ENCODE measurements at regions not wholly inside any gene's neighbourhood (a gene's known extent, or its start where the extent isn't known, plus 50 kb on each side); places are given as distances from the start of the nearest gene placed in this dataset.

DNA sequence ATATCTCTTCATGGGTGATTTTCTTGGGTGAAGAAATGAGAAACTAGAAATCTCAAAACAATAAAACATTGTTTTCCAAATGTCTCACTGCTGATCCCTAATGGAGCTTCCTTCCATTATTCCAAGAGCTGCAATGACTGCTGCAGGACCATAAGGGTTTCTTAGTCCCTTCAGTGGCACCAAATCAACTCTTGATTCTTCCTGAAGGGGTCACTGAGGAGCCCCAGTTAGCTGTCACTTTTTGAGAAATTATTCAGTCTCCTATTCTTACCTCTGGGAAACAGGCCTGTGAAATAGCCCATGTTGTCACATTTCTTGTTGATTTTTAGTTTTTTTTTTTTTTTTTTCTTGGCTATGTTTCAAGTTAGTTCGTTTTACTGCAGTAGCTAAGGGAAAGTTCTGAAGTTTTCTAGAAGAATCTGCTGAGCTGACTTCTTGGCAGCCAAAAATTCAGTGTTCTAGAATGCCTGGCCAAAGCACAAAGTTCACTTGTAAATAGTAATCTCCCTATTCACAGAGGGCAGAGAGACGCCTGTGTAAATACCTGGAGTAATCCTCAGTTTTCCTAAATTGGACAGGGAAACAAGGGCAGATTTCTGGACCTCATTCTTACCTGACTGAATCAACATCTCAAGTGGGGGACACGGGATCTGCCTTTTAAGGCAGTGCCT, 480.0 kb downstream of the RIT2 start:
- no peak overlapping the region for H3K4me3 ChIP-seq (ENCODE audit: low read depth, low read length, poor library complexity, severe bottlenecking)
- POLR2A ChIA-PET, result interaction anchor here (0.5 to 0.6 kb wide), 2 partner anchors 17 to 37 kb away, joined by 3 to 4 read pairs; no protein-coding TSS in a partner anchor

DNA sequence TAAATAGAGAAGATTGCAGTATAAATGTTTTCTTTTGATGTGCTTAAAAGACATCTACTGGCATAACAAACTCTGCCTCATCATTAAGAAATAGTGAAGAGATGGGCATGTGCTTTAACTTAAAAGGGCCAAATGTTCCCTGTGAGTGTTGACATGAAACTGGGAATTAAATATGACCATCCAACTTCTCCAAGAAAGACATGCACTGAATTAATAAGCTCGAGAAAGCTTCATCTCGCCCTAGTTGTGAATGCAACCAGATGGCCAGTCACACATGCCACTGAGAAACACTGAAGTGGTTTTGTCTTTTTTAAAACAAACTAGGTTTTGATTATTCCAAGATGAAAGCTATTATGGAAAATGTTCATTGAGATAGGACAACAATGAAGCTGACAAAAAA, 479.2 kb downstream of the RIT2 start:
- H3K4me2 ChIP-seq (ENCODE audit: low read length), result no peak overlapping the region
- no peaks in the 10 kb centered on the region for H3K4me1 ChIP-seq (ENCODE audit: insufficient read depth, low read length, poor library complexity, severe bottlenecking)
- no peaks in the 10 kb centered on the region for H3K36me3 ChIP-seq (ENCODE audit: insufficient read depth, low read length)
- no peaks in the 10 kb centered on the region for H3K9me2 ChIP-seq (ENCODE audit: insufficient read depth, low read length)
- ChIA-PET POLR2A (no interaction called here), CTCF (ENCODE audit: unreplicated experiment) (no interaction called here)
- no peak overlapping the region for H3K27ac ChIP-seq (ENCODE audit: low read depth, low read length, poor library complexity, severe bottlenecking)
- BruUV-seq (replicated peaks), result no TSS peak
- H3K4me3 ChIP-seq (ENCODE audit: low read depth, low read length, poor library complexity, severe bottlenecking), result no peak overlapping the region
- no peak for DNase-seq (ENCODE audit: low spot score)
- no peaks in the 10 kb centered on the region for H3K79me2 ChIP-seq (ENCODE audit: insufficient read depth, low read depth, low read length)
- H2AFZ ChIP-seq (ENCODE audit: low read length), result no peak overlapping the region
- no peaks in the 10 kb centered on the region for H3K9me3 ChIP-seq (ENCODE audit: low read length)
- no peak for TF ChIP-seq EZH2phosphoT487 (IDR thresholded peaks at IDR 0.05; ENCODE audit: borderline replicate concordance, low read depth, low read length)
- TF ChIP-seq, protein P1, sequence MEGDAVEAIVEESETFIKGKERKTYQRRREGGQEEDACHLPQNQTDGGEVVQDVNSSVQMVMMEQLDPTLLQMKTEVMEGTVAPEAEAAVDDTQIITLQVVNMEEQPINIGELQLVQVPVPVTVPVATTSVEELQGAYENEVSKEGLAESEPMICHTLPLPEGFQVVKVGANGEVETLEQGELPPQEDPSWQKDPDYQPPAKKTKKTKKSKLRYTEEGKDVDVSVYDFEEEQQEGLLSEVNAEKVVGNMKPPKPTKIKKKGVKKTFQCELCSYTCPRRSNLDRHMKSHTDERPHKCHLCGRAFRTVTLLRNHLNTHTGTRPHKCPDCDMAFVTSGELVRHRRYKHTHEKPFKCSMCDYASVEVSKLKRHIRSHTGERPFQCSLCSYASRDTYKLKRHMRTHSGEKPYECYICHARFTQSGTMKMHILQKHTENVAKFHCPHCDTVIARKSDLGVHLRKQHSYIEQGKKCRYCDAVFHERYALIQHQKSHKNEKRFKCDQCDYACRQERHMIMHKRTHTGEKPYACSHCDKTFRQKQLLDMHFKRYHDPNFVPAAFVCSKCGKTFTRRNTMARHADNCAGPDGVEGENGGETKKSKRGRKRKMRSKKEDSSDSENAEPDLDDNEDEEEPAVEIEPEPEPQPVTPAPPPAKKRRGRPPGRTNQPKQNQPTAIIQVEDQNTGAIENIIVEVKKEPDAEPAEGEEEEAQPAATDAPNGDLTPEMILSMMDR (conservative IDR thresholded peaks at IDR 0.05; ENCODE audit: low read length), result no peak
- intact Hi-C loops (cut with micrococcal nuclease; ENCODE audit: unreplicated experiment), result no loop called here
- no peaks in the 10 kb centered on the region for H4K20me1 ChIP-seq (ENCODE audit: insufficient read depth, low read length)

More for the DNA sequence above, 480.0 kb downstream of the RIT2 start:
- DNase-seq (ENCODE audit: low spot score), result no peak
- H3K79me2 ChIP-seq (ENCODE audit: insufficient read depth, low read depth, low read length), result no peaks in the 10 kb centered on the region
- H3K9me2 ChIP-seq (ENCODE audit: insufficient read depth, low read length), result no peaks in the 10 kb centered on the region
- H4K20me1 ChIP-seq (ENCODE audit: insufficient read depth, low read length), result no peaks in the 10 kb centered on the region
- H3K4me1 ChIP-seq (ENCODE audit: insufficient read depth, low read length, poor library complexity, severe bottlenecking), result no peaks in the 10 kb centered on the region
- CTCF ChIA-PET (ENCODE audit: unreplicated experiment), result no interaction called here
- H2AFZ ChIP-seq (ENCODE audit: low read length), result no peak overlapping the region
- BruUV-seq (replicated peaks), result no TSS peak
- intact Hi-C loops (cut with micrococcal nuclease; ENCODE audit: unreplicated experiment), result no loop called here
- no peaks in the 10 kb centered on the region for H3K36me3 ChIP-seq (ENCODE audit: insufficient read depth, low read length)
- no peak for TF ChIP-seq EZH2phosphoT487 (IDR thresholded peaks at IDR 0.05; ENCODE audit: borderline replicate concordance, low read depth, low read length)
- TF ChIP-seq, protein P1 (conservative IDR thresholded peaks at IDR 0.05; ENCODE audit: low read length), result no peak
- H3K4me2 ChIP-seq (ENCODE audit: low read length), result no peak overlapping the region
- H3K27ac ChIP-seq (ENCODE audit: low read depth, low read length, poor library complexity, severe bottlenecking), result no peak overlapping the region
- H3K9me3 ChIP-seq (ENCODE audit: low read length), result no peaks in the 10 kb centered on the region

DNA sequence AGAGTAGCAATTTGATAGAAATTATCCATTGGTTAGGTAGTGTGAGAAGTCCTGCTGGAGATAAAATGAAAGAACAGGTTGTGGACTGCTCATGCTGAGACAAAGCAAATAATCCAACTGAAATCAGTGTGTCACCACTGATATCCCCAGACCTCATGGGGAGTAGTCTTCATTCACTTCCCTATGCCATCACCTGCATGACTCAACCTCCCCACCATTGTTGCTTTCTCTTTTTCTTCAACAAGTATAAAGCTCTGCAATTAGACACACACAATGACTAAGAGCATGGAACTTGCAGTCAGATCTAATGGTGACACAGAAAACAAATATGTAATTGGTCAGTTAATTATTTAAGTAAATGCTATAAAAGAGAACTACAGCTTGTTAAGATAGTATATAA, 475.3 kb downstream of the RIT2 start:
- BruUV-seq (replicated peaks), result no TSS peak
- H2AFZ ChIP-seq (ENCODE audit: low read length), result no peak overlapping the region
- H3K36me3 ChIP-seq (ENCODE audit: insufficient read depth, low read length), result no peaks in the 10 kb centered on the region
- no peaks in the 10 kb centered on the region for H3K4me1 ChIP-seq (ENCODE audit: insufficient read depth, low read length, poor library complexity, severe bottlenecking)
- ChIA-PET CTCF (ENCODE audit: unreplicated experiment) (no interaction called here), POLR2A (no interaction called here)
- H3K9me3 ChIP-seq (ENCODE audit: low read length), result no peaks in the 10 kb centered on the region
- no peak for DNase-seq (ENCODE audit: low spot score)
- no peak overlapping the region for H3K4me3 ChIP-seq (ENCODE audit: low read depth, low read length, poor library complexity, severe bottlenecking)
- no peak for TF ChIP-seq EZH2phosphoT487 (IDR thresholded peaks at IDR 0.05; ENCODE audit: borderline replicate concordance, low read depth, low read length)
- TF ChIP-seq, protein P1 (conservative IDR thresholded peaks at IDR 0.05; ENCODE audit: low read length), result no peak
- no peak overlapping the region for H3K4me2 ChIP-seq (ENCODE audit: low read length)
- H3K9me2 ChIP-seq (ENCODE audit: insufficient read depth, low read length), result no peaks in the 10 kb centered on the region
- intact Hi-C loops (cut with micrococcal nuclease; ENCODE audit: unreplicated experiment), result no loop called here
- no peak overlapping the region for H3K27ac ChIP-seq (ENCODE audit: low read depth, low read length, poor library complexity, severe bottlenecking)
- no peaks in the 10 kb centered on the region for H4K20me1 ChIP-seq (ENCODE audit: insufficient read depth, low read length)
- H3K79me2 ChIP-seq (ENCODE audit: insufficient read depth, low read depth, low read length), result no peaks in the 10 kb centered on the region
